ENCODE measurements at regions not wholly inside any gene's neighbourhood (a gene's known extent, or its start where the extent isn't known, plus 50 kb on each side); places are given as distances from the start of the nearest gene placed in this dataset.
"Not testable (repeated sequence)": the region's sequence is repeated elsewhere in the genome, so short reads cannot be mapped to it uniquely, and the experiment has no call there.

DNA sequence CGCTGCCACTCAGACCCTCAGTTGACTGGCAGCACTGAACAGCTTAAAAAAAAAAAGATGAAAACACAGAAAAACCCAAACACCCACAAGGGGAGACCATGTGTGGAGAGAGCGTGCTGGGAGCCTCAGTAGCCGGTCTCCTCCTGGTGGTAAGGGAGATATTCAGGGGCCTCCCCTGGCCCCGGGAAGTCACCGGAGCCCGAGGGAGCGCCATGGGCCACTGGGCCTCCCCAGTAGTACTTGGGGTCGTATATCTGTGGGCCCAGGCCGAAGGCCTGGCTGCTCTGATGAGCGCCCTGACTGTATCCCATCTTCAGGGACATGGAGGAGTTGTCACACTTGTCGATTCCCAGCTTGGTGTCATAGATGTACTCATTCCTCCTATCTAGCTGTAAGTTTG, 145.7 kb upstream of the TEKT4 start:
- FAIRE-seq, result no peak
- no peak for TF ChIP-seq POLR2A (IDR thresholded peaks at IDR 0.05; ENCODE audit: low read depth, low read length)
- no peak for DNase-seq (ENCODE audit: insufficient read length, low spot score)

DNA sequence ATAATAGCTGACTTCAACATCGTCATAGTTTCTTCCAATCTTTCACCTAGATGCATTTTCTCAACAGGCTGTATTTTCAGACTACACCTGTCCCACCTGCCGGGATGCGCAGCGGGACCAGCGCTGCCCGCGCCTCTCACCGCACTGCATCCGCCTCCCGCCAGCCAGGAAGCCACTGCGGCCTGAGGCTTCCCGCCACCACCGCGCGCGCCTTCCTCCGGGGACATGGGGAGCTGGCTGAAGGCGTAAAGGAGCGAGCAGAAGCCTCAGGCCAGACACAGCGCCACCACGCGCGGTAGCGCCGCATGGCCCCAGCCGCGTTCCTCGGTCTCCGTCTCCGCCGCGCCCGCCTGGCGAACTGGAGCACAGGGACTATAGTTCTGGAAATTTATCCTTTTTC, 135.7 kb upstream of the TEKT4 start:
- not testable (repeated sequence) for DNase-seq (ENCODE audit: insufficient read length, low spot score); FAIRE-seq

DNA sequence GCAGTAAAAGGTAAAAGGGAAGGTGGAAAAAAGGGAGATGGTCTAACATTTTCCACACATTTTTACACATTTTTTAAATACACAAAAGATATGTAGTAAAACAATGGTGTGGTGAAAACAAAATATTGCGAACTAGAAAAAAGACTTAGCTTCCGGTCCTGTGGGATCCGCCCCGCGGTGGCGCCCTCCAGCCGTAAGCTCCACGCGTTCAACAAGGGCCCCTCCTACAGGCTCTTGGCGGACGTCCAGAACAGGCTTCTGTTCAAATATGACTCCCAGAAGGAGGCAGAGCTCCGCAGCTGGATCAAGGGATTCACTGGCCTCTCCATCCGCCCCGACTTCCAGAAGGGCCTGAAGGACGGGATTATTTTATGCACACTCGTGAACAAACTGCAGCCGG, 134.1 kb upstream of the TEKT4 start:
- DNase-seq (ENCODE audit: insufficient read length, low spot score); FAIRE-seq: not testable (repeated sequence)

DNA sequence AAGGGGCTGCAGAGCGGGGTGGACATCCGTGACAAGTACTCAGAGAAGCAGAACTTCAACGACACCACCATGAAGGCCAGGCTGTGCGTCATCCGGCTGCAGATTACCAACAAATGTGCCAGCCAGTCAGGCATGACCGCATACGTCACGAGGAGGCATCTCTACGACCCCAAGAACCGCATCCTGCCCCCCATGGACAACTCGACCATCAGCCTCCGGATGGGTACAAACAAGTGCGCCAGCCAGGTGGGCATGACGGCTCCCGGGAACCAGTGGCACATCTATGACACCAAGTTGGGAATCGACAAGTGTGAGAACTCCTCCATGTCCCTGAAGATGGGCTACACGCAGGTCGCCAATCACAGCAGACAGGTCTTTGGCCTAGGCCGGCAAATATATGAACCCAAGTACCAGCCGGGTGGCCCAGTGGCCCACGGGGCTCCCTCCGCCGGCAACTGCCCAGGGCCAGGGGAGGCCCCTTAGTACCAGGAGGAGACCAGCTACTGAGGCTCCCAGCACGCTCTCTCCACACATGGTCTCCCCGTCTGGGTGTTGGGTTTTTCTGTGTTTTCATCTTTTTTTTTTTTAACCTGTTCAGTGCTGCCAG, 133.4 kb upstream of the TEKT4 start:
- DNase-seq (ENCODE audit: insufficient read length, low spot score); FAIRE-seq: not testable (repeated sequence)

DNA sequence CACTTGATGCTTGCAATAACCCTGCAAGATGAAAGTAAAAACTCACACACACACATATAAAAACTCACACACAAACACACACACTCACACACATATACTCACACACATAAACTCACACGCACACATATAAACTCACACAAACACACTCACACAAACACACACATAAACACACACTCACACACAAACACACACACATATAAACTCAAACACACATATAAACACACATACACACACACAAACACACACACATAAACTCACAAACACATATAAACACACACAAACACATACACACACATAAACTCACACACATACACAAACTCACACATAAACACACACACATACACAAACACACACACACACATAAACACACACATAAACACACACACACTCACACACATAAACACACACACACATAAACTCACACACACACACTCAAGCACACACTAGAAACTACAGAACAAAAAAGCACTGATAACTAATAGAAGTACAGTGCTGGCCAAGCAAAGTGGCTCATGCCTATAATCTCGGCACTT, 117.7 kb upstream of the TEKT4 start:
- DNase-seq (ENCODE audit: insufficient read length, low spot score) (no peak), FAIRE-seq (no peak)
- TF ChIP-seq POLR2A (IDR thresholded peaks at IDR 0.05; ENCODE audit: low read depth, low read length), result no peak

DNA sequence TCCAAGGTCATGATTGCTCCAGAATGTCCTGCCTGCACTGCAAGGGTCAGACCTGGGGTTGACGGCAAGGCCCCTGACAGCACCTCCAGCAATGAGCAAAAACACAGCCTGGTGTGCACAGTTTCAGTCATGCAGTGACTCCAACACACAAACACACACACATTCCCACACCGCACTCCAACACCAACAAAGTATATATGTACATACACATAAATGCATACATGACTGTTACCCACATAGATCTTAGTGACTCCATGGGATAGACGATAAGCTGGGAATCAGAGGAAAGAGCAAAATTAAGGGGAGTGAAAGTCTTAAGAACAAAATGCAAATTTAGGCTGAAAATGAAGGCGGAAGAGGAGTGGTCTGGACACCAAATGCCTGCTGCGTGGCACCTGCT, 112.7 kb upstream of the TEKT4 start:
- FAIRE-seq (no peak), DNase-seq (ENCODE audit: insufficient read length, low spot score) (no peak)
- no peak for TF ChIP-seq POLR2A (IDR thresholded peaks at IDR 0.05; ENCODE audit: low read depth, low read length)

DNA sequence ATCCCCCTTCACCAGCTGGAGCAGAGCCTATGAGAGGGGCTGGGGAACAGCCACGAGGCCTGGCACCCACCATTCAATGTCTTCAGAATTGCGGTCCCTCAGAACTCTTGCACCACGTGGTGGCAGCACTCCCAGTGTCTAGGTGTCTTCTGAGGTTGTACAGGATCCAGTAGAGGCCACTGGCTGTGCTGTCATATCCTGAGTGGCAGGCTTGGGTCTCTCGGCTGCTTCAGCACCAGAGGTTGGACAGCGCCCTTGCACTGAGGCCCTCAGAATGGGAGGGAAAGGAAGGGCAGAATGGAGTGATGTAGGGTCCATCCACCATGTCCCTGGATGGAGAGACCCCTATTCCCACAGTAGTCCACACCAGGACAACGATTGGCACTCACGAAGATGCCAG, 112.0 kb upstream of the TEKT4 start:
- DNase-seq (ENCODE audit: insufficient read length, low spot score) (no peak), FAIRE-seq (no peak)
- no peak for TF ChIP-seq POLR2A (IDR thresholded peaks at IDR 0.05; ENCODE audit: low read depth, low read length)

DNA sequence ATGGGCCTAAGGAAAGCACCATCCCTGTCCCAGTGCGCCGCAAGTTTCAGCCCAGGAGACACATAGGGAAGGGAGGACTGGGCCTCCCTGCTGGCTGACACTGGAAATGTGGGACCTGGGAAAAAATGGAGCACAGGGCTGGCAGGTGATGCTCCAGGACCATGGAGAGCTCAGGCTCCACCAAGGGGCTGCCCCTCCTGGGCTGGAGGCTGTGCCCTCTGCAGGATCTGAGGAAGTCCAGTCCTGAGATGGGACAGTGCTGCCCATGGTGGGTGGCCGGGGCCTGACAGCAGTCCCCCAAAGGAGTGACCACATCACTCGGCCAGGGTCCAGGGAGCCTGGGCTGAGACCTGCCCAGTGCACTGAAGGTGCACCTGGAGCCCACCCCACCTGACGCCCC, 108.6 kb upstream of the TEKT4 start:
- DNase-seq (ENCODE audit: insufficient read length, low spot score), result no peak
- TF ChIP-seq POLR2A (IDR thresholded peaks at IDR 0.05; ENCODE audit: low read depth, low read length), result no peak
- FAIRE-seq, result no peak

DNA sequence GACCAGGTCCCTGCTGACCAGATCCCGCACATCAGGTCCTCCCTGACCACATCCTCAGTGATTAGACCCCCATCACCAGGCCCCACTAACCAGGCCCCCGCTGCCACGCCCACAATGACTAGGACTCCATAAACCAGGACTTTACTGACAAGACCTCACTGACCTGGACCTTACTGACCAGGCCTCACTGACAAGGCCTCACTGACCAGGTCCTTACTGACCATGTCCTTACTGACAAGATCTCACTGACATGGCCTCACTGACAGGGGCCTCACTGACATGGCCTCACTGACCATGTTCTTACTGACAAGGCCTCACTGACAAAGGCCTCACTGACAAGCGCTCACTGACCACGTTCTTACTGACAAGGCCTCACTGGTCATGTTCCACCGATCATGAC, 107.9 kb upstream of the TEKT4 start:
- FAIRE-seq (no peak), DNase-seq (ENCODE audit: insufficient read length, low spot score) (no peak)
- TF ChIP-seq POLR2A (IDR thresholded peaks at IDR 0.05; ENCODE audit: low read depth, low read length), result no peak

DNA sequence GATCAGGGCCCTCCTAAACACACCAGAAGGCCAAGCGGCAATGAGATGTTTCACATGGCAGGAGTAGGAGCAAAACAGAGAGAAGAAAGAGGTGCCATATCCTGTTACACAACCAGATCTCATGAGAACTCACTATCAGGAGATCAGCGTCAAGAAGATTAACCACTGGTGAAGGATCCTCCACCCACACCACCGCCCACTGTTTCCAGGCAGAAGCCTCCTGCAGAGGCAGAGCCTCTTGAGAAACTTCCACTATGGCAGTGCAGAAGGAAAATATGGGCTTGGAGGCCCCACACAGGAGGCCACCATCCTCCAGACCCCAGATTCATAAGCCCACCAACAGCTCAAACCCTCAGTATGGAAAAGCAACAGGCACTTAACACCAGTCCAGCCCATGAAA, 106.9 kb upstream of the TEKT4 start:
- not testable (repeated sequence) for FAIRE-seq; DNase-seq (ENCODE audit: insufficient read length, low spot score)

DNA sequence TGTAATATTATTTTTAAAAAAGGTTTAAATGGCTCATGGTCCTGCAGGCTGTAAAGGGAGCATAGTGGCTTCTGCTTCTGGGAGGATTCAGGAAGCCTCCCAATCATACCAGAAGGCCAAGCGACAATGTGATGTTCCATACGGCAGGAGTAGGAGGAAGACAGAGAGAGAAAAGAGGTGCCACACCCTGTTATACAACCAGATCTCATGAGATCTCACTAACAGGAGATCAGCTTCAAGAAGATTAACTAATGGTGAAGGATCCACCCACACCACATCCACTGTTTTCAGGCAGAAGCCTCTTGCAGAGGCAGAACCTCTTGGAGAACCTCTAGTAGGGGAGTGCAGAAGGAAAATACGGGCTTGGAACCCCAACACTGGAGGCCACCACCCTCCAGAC, 103.9 kb upstream of the TEKT4 start:
- TF ChIP-seq POLR2A (IDR thresholded peaks at IDR 0.05; ENCODE audit: low read depth, low read length), result no peak
- no peak for DNase-seq (ENCODE audit: insufficient read length, low spot score)
- no peak for FAIRE-seq

DNA sequence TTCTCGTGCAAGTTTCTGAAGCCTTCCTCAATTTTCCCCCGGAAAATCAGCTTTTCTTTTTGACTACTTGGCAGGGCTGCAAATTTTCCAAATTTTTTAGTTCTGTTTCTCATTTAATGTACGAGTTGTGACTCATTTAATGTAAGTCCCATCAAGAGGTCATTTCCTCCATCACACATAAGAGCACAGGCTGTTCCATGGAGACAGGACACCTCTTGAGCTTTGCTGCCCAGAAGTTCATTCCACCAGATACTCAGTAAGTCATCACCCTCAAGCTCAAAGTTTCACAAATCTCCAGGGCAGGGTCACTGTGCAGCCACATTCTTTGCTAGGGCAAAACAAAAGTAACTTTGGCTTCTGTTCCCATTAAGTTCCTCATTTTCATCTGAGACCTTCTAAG, 101.5 kb upstream of the TEKT4 start:
- DNase-seq (ENCODE audit: insufficient read length, low spot score) (no peak), FAIRE-seq (no peak)
- no peak for TF ChIP-seq POLR2A (IDR thresholded peaks at IDR 0.05; ENCODE audit: low read depth, low read length)

DNA sequence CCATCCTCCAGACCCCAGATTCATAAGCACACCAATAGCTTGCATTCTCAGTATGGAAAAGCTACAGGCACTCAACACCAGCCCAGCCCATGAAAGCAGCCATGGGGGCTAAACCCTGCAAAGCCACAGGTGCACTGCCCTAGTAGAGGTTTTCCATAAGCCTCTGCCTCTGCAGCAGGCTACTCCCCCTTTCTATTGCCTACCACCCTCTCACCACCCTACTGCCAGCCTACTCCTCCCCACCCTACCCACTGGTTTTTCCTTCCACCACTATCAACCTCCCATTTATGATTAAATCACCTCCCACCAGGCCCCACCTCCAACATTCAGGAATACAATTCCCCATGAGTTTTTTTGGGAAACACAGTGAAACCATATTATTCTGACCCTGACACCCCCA, 96.4 kb upstream of the TEKT4 start:
- FAIRE-seq, result no peak
- no peak for TF ChIP-seq POLR2A (IDR thresholded peaks at IDR 0.05; ENCODE audit: low read depth, low read length)
- DNase-seq (ENCODE audit: insufficient read length, low spot score), result no peak

DNA sequence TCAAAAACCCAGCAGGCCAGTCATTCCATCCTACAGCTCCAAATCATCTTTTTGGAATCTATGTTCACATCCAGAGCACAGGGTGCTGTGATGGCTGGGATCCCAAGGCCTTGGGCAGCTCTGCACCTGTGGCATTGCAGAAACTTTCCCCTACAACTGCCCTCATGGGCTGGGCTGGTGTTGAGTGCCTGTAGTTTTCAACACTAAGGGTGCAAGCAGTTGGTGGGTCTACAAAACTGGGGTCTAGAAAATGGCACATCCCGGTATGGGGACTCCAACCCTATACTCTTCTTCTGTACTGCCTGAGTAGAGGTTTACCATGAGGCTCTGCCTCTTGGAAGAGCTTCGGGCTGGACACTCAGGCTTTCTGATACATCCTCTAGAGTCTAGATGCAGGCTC, 95.2 kb upstream of the TEKT4 start:
- no peak for TF ChIP-seq POLR2A (IDR thresholded peaks at IDR 0.05; ENCODE audit: low read depth, low read length)
- DNase-seq (ENCODE audit: insufficient read length, low spot score) (no peak), FAIRE-seq (no peak)

DNA sequence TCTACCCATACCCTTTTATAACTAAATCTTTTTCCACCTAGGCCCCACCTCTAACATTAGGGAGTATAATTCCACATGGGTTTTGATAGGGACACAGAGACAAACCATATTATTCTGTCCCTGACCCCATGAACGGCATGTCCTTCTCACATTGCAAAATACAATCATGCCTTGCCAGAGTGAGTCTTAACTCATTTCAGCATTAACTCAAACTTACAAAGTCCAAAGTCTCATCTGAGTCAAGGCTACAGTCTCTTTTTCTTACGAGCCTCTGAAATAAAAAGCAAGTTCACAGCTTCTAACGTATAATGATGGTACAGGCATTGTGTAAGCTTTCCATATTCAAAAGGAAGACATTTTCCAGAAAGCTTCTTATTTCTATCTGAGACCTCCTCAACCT, 86.1 kb upstream of the TEKT4 start:
- not testable (repeated sequence) for FAIRE-seq

DNA sequence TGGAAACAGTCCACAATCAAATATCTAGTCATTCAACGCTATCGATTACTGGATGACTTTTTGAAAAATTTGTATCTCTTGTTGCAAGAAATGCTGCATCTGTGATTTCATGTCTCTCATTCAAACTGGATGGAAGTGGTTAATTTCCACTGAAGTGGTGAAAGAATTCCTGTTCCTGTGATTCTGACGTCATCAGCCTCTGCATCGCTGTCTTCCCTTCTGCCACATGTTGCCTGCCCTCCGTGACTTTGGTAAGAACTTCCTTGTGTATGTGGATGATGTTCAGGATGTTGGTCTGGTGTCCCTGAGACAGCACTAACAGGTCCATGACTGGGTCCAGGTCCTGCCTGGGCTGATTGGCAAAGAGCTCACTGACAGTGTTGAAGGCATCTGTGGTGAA, 84.8 kb upstream of the TEKT4 start:
- DNase-seq (ENCODE audit: insufficient read length, low spot score); FAIRE-seq: not testable (repeated sequence)

More for the DNA sequence above, 86.1 kb upstream of the TEKT4 start:
- DNase-seq (ENCODE audit: insufficient read length, low spot score), result not testable (repeated sequence)

DNA sequence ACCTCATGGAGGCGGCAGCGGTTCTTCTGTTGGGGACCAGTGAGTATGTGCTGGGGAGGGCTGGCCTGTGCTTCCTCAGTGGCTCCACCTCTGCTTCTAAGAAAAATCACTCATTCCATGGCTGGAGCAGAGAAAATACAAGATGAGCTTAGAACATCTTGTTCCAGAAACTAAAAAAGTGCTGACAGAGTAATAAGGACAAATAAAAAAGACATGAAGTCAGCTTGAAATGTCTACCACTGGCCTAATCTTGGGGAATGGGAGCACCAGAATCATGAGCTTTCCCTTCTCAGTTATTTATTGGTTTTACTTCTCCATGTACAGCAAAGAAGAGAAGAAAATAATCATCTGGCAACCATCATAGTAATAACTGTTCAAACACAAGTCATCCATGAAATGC, 81.1 kb upstream of the TEKT4 start:
- DNase-seq (ENCODE audit: insufficient read length, low spot score); FAIRE-seq: not testable (repeated sequence)

DNA sequence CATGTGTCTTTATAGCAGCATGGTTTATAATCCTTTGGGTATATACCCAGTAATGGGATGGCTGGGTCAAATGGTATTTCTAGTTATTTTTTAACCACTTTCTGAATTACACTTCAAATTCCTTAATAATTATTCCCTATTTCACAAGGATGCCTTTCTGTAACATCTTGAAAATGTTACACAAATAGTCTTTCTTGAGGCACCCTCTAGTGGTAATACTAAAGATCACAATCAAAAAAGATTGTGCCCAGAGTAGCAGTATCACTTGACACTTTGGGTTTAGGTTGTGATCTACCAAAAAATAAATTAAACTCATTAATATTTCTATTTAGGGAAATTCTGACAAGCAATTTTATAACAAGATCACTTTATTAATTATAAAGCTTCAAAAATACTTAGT, 74.0 kb upstream of the TEKT4 start:
- not testable (repeated sequence) for DNase-seq (ENCODE audit: insufficient read length, low spot score); FAIRE-seq
